ENCODE measurements at regions not wholly inside any gene's neighbourhood (a gene's known extent, or its start where the extent isn't known, plus 50 kb on each side); places are given as distances from the start of the nearest gene placed in this dataset.

- TF ChIP-seq POLR2AphosphoS5 (IDR thresholded peaks at IDR 0.05; ENCODE audit: low read depth, low read length) (no peak), EZH2phosphoT487 (IDR thresholded peaks at IDR 0.05; ENCODE audit: borderline replicate concordance, low read depth) (no peak), EP300 (IDR thresholded peaks at IDR 0.05; ENCODE audit: borderline replicate concordance in 1 of 2, low read depth in 1 of 2, low read length in 1 of 2) (no peak), RCOR1 (IDR thresholded peaks at IDR 0.05; ENCODE audit: low read length) (no peak), MEF2A (IDR thresholded peaks at IDR 0.05; ENCODE audit: borderline replicate concordance, low read depth) (no peak), TAF1 (IDR thresholded peaks at IDR 0.05; ENCODE audit: borderline replicate concordance, low read depth, low read length) (no peak), SMC3 (IDR thresholded peaks at IDR 0.05; ENCODE audit: low read depth, low read length) (no peak), RXRA (IDR thresholded peaks at IDR 0.05; ENCODE audit: borderline replicate concordance, low read depth) (no peak), NFIC (IDR thresholded peaks at IDR 0.05; ENCODE audit: borderline replicate concordance) (no peak), NRF1 (IDR thresholded peaks at IDR 0.05; ENCODE audit: low read depth, low read length) (no peak), CTCF (IDR thresholded peaks at IDR 0.05) (no peak), GATA2 (CRISPR knock-in tag; IDR thresholded peaks at IDR 0.05) (no peak), CHD2 (IDR thresholded peaks at IDR 0.05; ENCODE audit: low read length, partially characterized antibody) (no peak), TEAD4 (IDR thresholded peaks at IDR 0.05; ENCODE audit: borderline replicate concordance, insufficient read depth) (no peak)
Observed at GRCh38 chr11:109745996-109746625, 324.1 kb downstream of the C11orf87 start.

GRCh38 chr11:109747839-109748238, 325.8 kb downstream of the C11orf87 start:
- Histone ChIP-seq H3K36me3 (replicated peaks in 1 of 2; ENCODE audit: control insufficient read depth in 1 of 2, insufficient read depth in 2 of 2, low read length in 1 of 2) (no peaks in the 10 kb centered on the region), H3K4me2 (no peak overlapping the region), H3K9me3 (no peaks in the 10 kb centered on the region), H3K4me1 (ENCODE audit: control insufficient read depth in 1 of 2, insufficient read depth in 2 of 2, low read depth in 1 of 2, low read length in 1 of 2) (no peaks in the 10 kb centered on the region), H3F3A (replicated peaks; ENCODE audit: insufficient read depth) (no peaks in the 10 kb centered on the region), H3K79me2 (ENCODE audit: insufficient read depth) (no peaks in the 10 kb centered on the region), H3K9me2 (no peaks in the 10 kb centered on the region), H2AFZ (ENCODE audit: low read depth) (no peak overlapping the region), H4K20me1 (ENCODE audit: insufficient read depth) (no peaks in the 10 kb centered on the region), H3K9ac (no peak overlapping the region), H3K27me3 (ENCODE audit: insufficient read depth) (no peaks in the 10 kb centered on the region), H3K27ac (ENCODE audit: low read depth in 2 of 2, low read length in 1 of 2) (no peak overlapping the region), H3K4me3 (ENCODE audit: low read depth in 2 of 2, low read length in 1 of 2) (no peak overlapping the region)
- WGBS (ENCODE audit: low lambda C conversion rate) = 48% methylated on average over 7 of the region's 7 CpGs
- DNase-seq = no peak
- TF ChIP-seq YY1 (IDR thresholded peaks at IDR 0.05; ENCODE audit: low read depth) = no peak
- TF ChIP-seq REST (IDR thresholded peaks at IDR 0.05; ENCODE audit: low read depth, low read length) = no peak
- no peak for TF ChIP-seq ZBTB33 (IDR thresholded peaks at IDR 0.05; ENCODE audit: borderline replicate concordance, low read depth)
- POLR2A ChIA-PET = no interaction called here
- CTCF ChIA-PET = no interaction called here

More at GRCh38 chr11:109745996-109746625, 324.1 kb downstream of the C11orf87 start:
- ChIA-PET POLR2A (no interaction called here), CTCF (no interaction called here)
- no peaks in the 10 kb centered on the region for H4K20me1 ChIP-seq (ENCODE audit: insufficient read depth)
- WGBS (ENCODE audit: low lambda C conversion rate) = 50% methylated on average over 4 of the region's 4 CpGs
- no peaks in the 10 kb centered on the region for H3K27me3 ChIP-seq (ENCODE audit: insufficient read depth)
- no peaks in the 10 kb centered on the region for H3K36me3 ChIP-seq (replicated peaks in 1 of 2; ENCODE audit: control insufficient read depth in 1 of 2, insufficient read depth in 2 of 2, low read length in 1 of 2)
- no peaks in the 10 kb centered on the region for H3K9me3 ChIP-seq
- H2AFZ ChIP-seq (ENCODE audit: low read depth) = no peak overlapping the region
- H3K9ac ChIP-seq = no peak overlapping the region
- H3K9me2 ChIP-seq = no peaks in the 10 kb centered on the region
- DNase-seq = no peak
- H3K79me2 ChIP-seq (ENCODE audit: insufficient read depth) = no peaks in the 10 kb centered on the region
- H3K4me2 ChIP-seq = no peak overlapping the region
- no peak overlapping the region for H3K27ac ChIP-seq (ENCODE audit: low read depth in 2 of 2, low read length in 1 of 2)
- no peak overlapping the region for H3K4me3 ChIP-seq (ENCODE audit: low read depth in 2 of 2, low read length in 1 of 2)
- no peaks in the 10 kb centered on the region for H3F3A ChIP-seq (replicated peaks; ENCODE audit: insufficient read depth)
- no peaks in the 10 kb centered on the region for H3K4me1 ChIP-seq (ENCODE audit: control insufficient read depth in 1 of 2, insufficient read depth in 2 of 2, low read depth in 1 of 2, low read length in 1 of 2)

Measured in SK-N-SH (cell line).